B cell (primary cell): ENCODE measurements at regions not wholly inside any gene's neighbourhood (a gene's known extent, or its start where the extent isn't known, plus 50 kb on each side); places are given as distances from the start of the nearest gene placed in this dataset.

Experiments
- ATAC-seq: fragments of 200-7000 bp; cut with Tn5 transposase; one replicate; pipeline ENCODE4 v1.10.0; 2021; ENCODE audit warnings: low read depth, mild to moderate bottlenecking, moderate number of reproducible peaks, moderate library complexity
- CTCF ChIA-PET: fragments of 350-600 bp; sonication (Branson Sonifier 250); formaldehyde crosslinking; loops from one replicate; lab custom pipeline; 2021; ENCODE audit warnings: antibody characterized with exemption, inconsistent platforms; lab: Charles Lee
- POLR2A ChIA-PET: fragments of 350-600 bp; sonication (Branson Sonifier 250); formaldehyde crosslinking; loops from one replicate; lab custom pipeline; 2021; ENCODE audit warnings: antibody characterized with exemption; lab: Charles Lee
- DNase-seq: peaks from one replicate; pipeline ENCODE4 v3.0.0; 2013
- H2AFZ ChIP-seq: 2 replicates; pipeline ENCODE4 v1.6.1; 2012; ENCODE audit warnings: mild to moderate bottlenecking, low read depth, low read length; ENCODE audit not compliant: insufficient read depth, poor library complexity, severe bottlenecking
- H3K27ac ChIP-seq, 2 donors: 1 replicate in 1 of 2; 2 replicates in 1 of 2; pipeline ENCODE4 v1.5.1; 2012 to 2013; ENCODE audit warnings: low read length in 2 of 2, mild to moderate bottlenecking in 2 of 2, moderate library complexity in 1 of 2
- H3K27me3 ChIP-seq, 4 experiments: fragments of 200-600 bp in 1 of 4; sonication (generic) in 1 of 4; replicated peaks in 1 of 4; 1 replicate in 2 of 4; 2 replicates in 2 of 4; pipeline versions ENCODE4 v1.6.1 to v1.7.0; 2013 to 2016; ENCODE audit warnings: low read length in 3 of 4, mild to moderate bottlenecking in 2 of 4, mixed read lengths in 1 of 4, moderate library complexity in 1 of 4; ENCODE audit not compliant: insufficient read depth in 4 of 4, control insufficient read depth in 3 of 4; ENCODE audit errors: control extremely low read depth in 1 of 4
- H3K36me3 ChIP-seq, 2 experiments: replicated peaks in 1 of 2; 1 replicate in 1 of 2; 2 replicates in 1 of 2; pipeline versions ENCODE4 v1.6.1 to v1.7.1; 2013; ENCODE audit warnings: low read length in 1 of 2; ENCODE audit not compliant: insufficient read depth in 2 of 2, control insufficient read depth in 1 of 2; ENCODE audit errors: control extremely low read depth in 1 of 2, extremely low read depth in 1 of 2
- H3K4me1 ChIP-seq, 2 donors: fragments of 200-600 bp in 1 of 2; sonication (generic) in 1 of 2; 1 replicate in 1 of 2; 2 replicates in 1 of 2; pipeline versions ENCODE4 v1.5.1 to v1.6.1; 2013 to 2017; ENCODE audit warnings: low read length in 2 of 2; ENCODE audit not compliant: control insufficient read depth in 2 of 2, insufficient read depth in 2 of 2
- H3K4me2 ChIP-seq: replicated peaks from 2 replicates; pipeline ENCODE3; 2012; ENCODE audit warnings: mild to moderate bottlenecking, low read depth, low read length; ENCODE audit not compliant: poor library complexity, severe bottlenecking
- H3K4me3 ChIP-seq, 5 experiments: fragments of 200-600 bp in 1 of 5; sonication (generic) in 1 of 5; 1 replicate in 3 of 5; 2 replicates in 2 of 5; pipeline versions ENCODE4 v1.5.1 to v1.7.0; 2011 to 2016; ENCODE audit warnings: low read length in 4 of 5, mild to moderate bottlenecking in 4 of 5, low read depth in 2 of 5, control low read depth in 1 of 5, moderate library complexity in 1 of 5; ENCODE audit not compliant: insufficient read depth in 1 of 5; ENCODE audit errors: control extremely low read depth in 1 of 5, extremely low read depth in 1 of 5
- H3K79me2 ChIP-seq: fragments of 200-600 bp; sonication (generic); one replicate; pipeline ENCODE4 v1.6.0; 2016; ENCODE audit warnings: low read length; ENCODE audit not compliant: control insufficient read depth, insufficient read depth
- H3K9ac ChIP-seq: fragments of 200-600 bp; sonication (generic); 2 replicates; pipeline ENCODE4 v1.6.1; 2017; ENCODE audit warnings: mild to moderate bottlenecking, low read length, moderate library complexity
- H3K9me3 ChIP-seq, 3 donors: one replicate each; pipeline versions ENCODE4 v1.6.1 to v1.7.1; 2013; ENCODE audit warnings: low read length in 2 of 3; ENCODE audit not compliant: control insufficient read depth in 2 of 3, insufficient read depth in 1 of 3; ENCODE audit errors: control extremely low read depth in 1 of 3
- H4K20me1 ChIP-seq: 2 replicates; pipeline ENCODE4 v1.6.0; 2012; ENCODE audit warnings: mild to moderate bottlenecking, low read length; ENCODE audit not compliant: insufficient read depth, control insufficient read depth, poor library complexity, severe bottlenecking
- H3K27ac Mint-ChIP-seq: one replicate; pipeline ENCODE4 v1.8.0; 2021; ENCODE audit warnings: mixed read lengths
- H3K27me3 Mint-ChIP-seq: one replicate; pipeline ENCODE4 v1.8.0; 2021; ENCODE audit warnings: mixed read lengths
- H3K4me1 Mint-ChIP-seq: one replicate; pipeline ENCODE4 v1.8.0; 2021; ENCODE audit warnings: mixed read lengths
- H3K4me3 Mint-ChIP-seq: one replicate; pipeline ENCODE4 v1.8.0; 2021; ENCODE audit warnings: mixed read lengths
- H3K9me3 Mint-ChIP-seq: one replicate; pipeline ENCODE4 v1.8.0; 2022; ENCODE audit warnings: mixed read lengths; ENCODE audit not compliant: insufficient read depth
- CTCF ChIP-seq: fragments of 200-600 bp; IDR thresholded peaks from one replicate; pipeline ENCODE4 v1.8.0; 2022; ENCODE audit warnings: antibody characterized with exemption, mild to moderate bottlenecking
- EZH2 ChIP-seq: IDR thresholded peaks from 2 replicates; pipeline ENCODE4 v1.6.1; 2012; ENCODE audit warnings: borderline replicate concordance, low read depth, mild to moderate bottlenecking, moderate library complexity, low read length; ENCODE audit not compliant: insufficient read depth, poor library complexity, severe bottlenecking
- WGBS: methylation state at CpG from one replicate; pipeline ENCODE4 v1.1.5; 2013; ENCODE audit warnings: missing lambda C conversion rate; ENCODE audit not compliant: insufficient coverage; 5-methylcytosine and 5-hydroxymethylcytosine counted together
- intact Hi-C: fragments of 100-400 bp; cut with micrococcal nuclease; formaldehyde crosslinking; loops from one replicate; pipeline ENCODE4 v1.10.0; 2022

GRCh38 chr10:10630782-10631181, 386.9 kb upstream of the CELF2 start:
- H3K36me3 ChIP-seq = no peaks in the 10 kb centered on the region
- intact Hi-C loops = no loop called here
- DNase-seq (no peak), ATAC-seq (no peak)
- Mint-ChIP-seq H3K27me3 (no peaks in the 10 kb centered on the region), H3K4me1 (no peaks in the 10 kb centered on the region), H3K4me3 (no peak overlapping the region), H3K27ac (no peak overlapping the region), H3K9me3 (no peaks in the 10 kb centered on the region)
- no peaks in the 10 kb centered on the region for H3K27me3 ChIP-seq
- no peak overlapping the region for H3K9ac ChIP-seq
- no peaks in the 10 kb centered on the region for H4K20me1 ChIP-seq
- no peak for TF ChIP-seq EZH2
- H3K9me3 ChIP-seq = no peaks in the 10 kb centered on the region
- CTCF ChIA-PET = no interaction called here
- WGBS = 100% methylated on average over 3 of the region's 4 CpGs
- H3K4me1 ChIP-seq = no peaks in the 10 kb centered on the region
- POLR2A ChIA-PET = no interaction called here
- H3K79me2 ChIP-seq = no peaks in the 10 kb centered on the region
- no peak overlapping the region for H3K4me3 ChIP-seq
- H3K4me2 ChIP-seq = no peak overlapping the region
- no peak overlapping the region for H2AFZ ChIP-seq
- H3K27ac ChIP-seq = no peak overlapping the region

GRCh38 chr10:10642189-10642588, 375.5 kb upstream of the CELF2 start:
- Histone ChIP-seq H3K36me3 (no peaks in the 10 kb centered on the region), H3K79me2 (no peaks in the 10 kb centered on the region), H3K27me3 (peaks cover 0 to 3% (median 0%) of the 10 kb centered on the region in 4 experiments), H3K4me2 (no peak overlapping the region), H2AFZ (no peak overlapping the region), H3K9ac (no peak overlapping the region), H4K20me1 (no peaks in the 10 kb centered on the region), H3K9me3 (no peaks in the 10 kb centered on the region), H3K4me1 (no peaks in the 10 kb centered on the region), H3K27ac (no peak overlapping the region), H3K4me3 (no peak overlapping the region)
- Mint-ChIP-seq H3K4me3 (no peak overlapping the region), H3K27ac (no peak overlapping the region), H3K4me1 (no peaks in the 10 kb centered on the region), H3K27me3 (peaks cover 14% of the 10 kb centered on the region), H3K9me3 (no peaks in the 10 kb centered on the region)
- TF ChIP-seq CTCF = no peak
- TF ChIP-seq EZH2 = no peak
- ATAC-seq (no peak), DNase-seq (no peak)
- ChIA-PET POLR2A (no interaction called here), CTCF (no interaction called here)
- 100% methylated on average over 1 of the region's 1 CpG for WGBS
- intact Hi-C loops = no loop called here
